ENCODE measurements at regions not wholly inside any gene's neighbourhood (a gene's known extent, or its start where the extent isn't known, plus 50 kb on each side); places are given as distances from the start of the nearest gene placed in this dataset.
"Not testable (repeated sequence)": the region's sequence is repeated elsewhere in the genome, so short reads cannot be mapped to it uniquely, and the experiment has no call there.

GRCh38 chr3:137588871-137589270 lies 175.2 kb upstream of the SOX14 start:
- no peak for ATAC-seq (replicated peaks)
- Mint-ChIP-seq H3K9me3 (peaks cover 13 to 14% of the 10 kb centered on the region in 2 donors), H3K36me3 (ENCODE audit: insufficient read depth) (no peaks in the 10 kb centered on the region), H3K27ac (no peak overlapping the region), H3K4me3 (no peak overlapping the region), H3K27me3 (no peaks in the 10 kb centered on the region), H3K4me1 (ENCODE audit: low read depth in 2 of 2) (no peaks in the 10 kb centered on the region)
- DNase-seq = no peak

GRCh38 chr3:137595415-137595814 lies 168.7 kb upstream of the SOX14 start:
- not testable (repeated sequence) for H3K27ac Mint-ChIP-seq; H3K4me1 Mint-ChIP-seq (ENCODE audit: low read depth in 2 of 2); H3K36me3 Mint-ChIP-seq (ENCODE audit: insufficient read depth); ATAC-seq (replicated peaks); DNase-seq; H3K4me3 Mint-ChIP-seq; H3K27me3 Mint-ChIP-seq
- H3K9me3 Mint-ChIP-seq = peaks cover 12 to 24% of the 10 kb centered on the region in 2 donors

GRCh38 chr3:137610723-137611122 lies 153.4 kb upstream of the SOX14 start:
- peaks cover 0 to 1% of the 10 kb centered on the region in 2 donors for H3K9me3 Mint-ChIP-seq
- DNase-seq (no peak), ATAC-seq (replicated peaks) (no peak)
- no peak overlapping the region for H3K4me3 Mint-ChIP-seq
- no peak overlapping the region for H3K27ac Mint-ChIP-seq
- no peaks in the 10 kb centered on the region for H3K27me3 Mint-ChIP-seq
- H3K36me3 Mint-ChIP-seq (ENCODE audit: insufficient read depth) = no peaks in the 10 kb centered on the region
- no peaks in the 10 kb centered on the region for H3K4me1 Mint-ChIP-seq (ENCODE audit: low read depth in 2 of 2)

- Mint-ChIP-seq H3K36me3 (ENCODE audit: insufficient read depth) (no peaks in the 10 kb centered on the region), H3K9me3 (no peaks in the 10 kb centered on the region), H3K4me3 (no peak overlapping the region), H3K4me1 (ENCODE audit: low read depth in 2 of 2) (no peaks in the 10 kb centered on the region), H3K27ac (no peak overlapping the region), H3K27me3 (no peaks in the 10 kb centered on the region)
- DNase-seq (no peak), ATAC-seq (replicated peaks) (no peak)
Observed at GRCh38 chr3:137612291-137612690, 151.8 kb upstream of the SOX14 start.

- H3K4me1 Mint-ChIP-seq (ENCODE audit: low read depth in 2 of 2) = no peaks in the 10 kb centered on the region
Observed at GRCh38 chr3:137615659-137616418, 148.3 kb upstream of the SOX14 start.

GRCh38 chr3:137641879-137642704 lies 122.0 kb upstream of the SOX14 start:
- Mint-ChIP-seq H3K4me1 (ENCODE audit: low read depth in 2 of 2) (no peaks in the 10 kb centered on the region), H3K4me3 (no peak overlapping the region), H3K27ac (no peak overlapping the region), H3K27me3 (no peaks in the 10 kb centered on the region), H3K9me3 (peaks cover 0 to 2% of the 10 kb centered on the region in 2 donors), H3K36me3 (ENCODE audit: insufficient read depth) (no peaks in the 10 kb centered on the region)
- ATAC-seq (replicated peaks) (no peak), DNase-seq (no peak)

More at GRCh38 chr3:137615659-137616418, 148.3 kb upstream of the SOX14 start:
- Mint-ChIP-seq H3K4me3 (no peak overlapping the region), H3K27ac (no peak overlapping the region), H3K9me3 (no peaks in the 10 kb centered on the region), H3K27me3 (no peaks in the 10 kb centered on the region), H3K36me3 (ENCODE audit: insufficient read depth) (no peaks in the 10 kb centered on the region)
- ATAC-seq (replicated peaks) = no peak
- no peak for DNase-seq

GRCh38 chr3:137642831-137643230 lies 121.3 kb upstream of the SOX14 start:
- H3K9me3 Mint-ChIP-seq = peaks cover 0 to 2% of the 10 kb centered on the region in 2 donors
- no peak overlapping the region for H3K4me3 Mint-ChIP-seq
- H3K27me3 Mint-ChIP-seq = no peaks in the 10 kb centered on the region
- H3K36me3 Mint-ChIP-seq (ENCODE audit: insufficient read depth) = no peaks in the 10 kb centered on the region
- no peak for ATAC-seq (replicated peaks)
- H3K4me1 Mint-ChIP-seq (ENCODE audit: low read depth in 2 of 2) = no peaks in the 10 kb centered on the region
- DNase-seq = no peak
- H3K27ac Mint-ChIP-seq = no peak overlapping the region

GRCh38 chr3:137647179-137647578 lies 116.9 kb upstream of the SOX14 start:
- H3K36me3 Mint-ChIP-seq (ENCODE audit: insufficient read depth) = no peaks in the 10 kb centered on the region
- ATAC-seq (replicated peaks) = no peak
- H3K27me3 Mint-ChIP-seq = no peaks in the 10 kb centered on the region
- no peak overlapping the region for H3K27ac Mint-ChIP-seq
- peaks cover 0 to 9% of the 10 kb centered on the region in 2 donors for H3K9me3 Mint-ChIP-seq
- no peak for DNase-seq
- no peaks in the 10 kb centered on the region for H3K4me1 Mint-ChIP-seq (ENCODE audit: low read depth in 2 of 2)
- no peak overlapping the region for H3K4me3 Mint-ChIP-seq

- Mint-ChIP-seq H3K4me1 (ENCODE audit: low read depth in 2 of 2) (no peaks in the 10 kb centered on the region), H3K9me3 (peaks cover 7 to 19% of the 10 kb centered on the region in 2 donors), H3K36me3 (ENCODE audit: insufficient read depth) (no peaks in the 10 kb centered on the region), H3K27me3 (no peaks in the 10 kb centered on the region), H3K4me3 (no peak overlapping the region), H3K27ac (no peak overlapping the region)
- DNase-seq = no peak
- no peak for ATAC-seq (replicated peaks)
Observed at GRCh38 chr3:137669519-137670060, 94.5 kb upstream of the SOX14 start.

GRCh38 chr3:137687181-137687879 lies 76.8 kb upstream of the SOX14 start:
- no peaks in the 10 kb centered on the region for H3K36me3 Mint-ChIP-seq (ENCODE audit: insufficient read depth)
- H3K27me3 Mint-ChIP-seq = no peaks in the 10 kb centered on the region
- ATAC-seq (replicated peaks) (no peak), DNase-seq (no peak)
- H3K4me3 Mint-ChIP-seq = no peak overlapping the region
- H3K4me1 Mint-ChIP-seq (ENCODE audit: low read depth in 2 of 2) = no peaks in the 10 kb centered on the region
- H3K9me3 Mint-ChIP-seq = peaks cover 0 to 9% of the 10 kb centered on the region in 2 donors
- H3K27ac Mint-ChIP-seq = no peak overlapping the region

GRCh38 chr3:137692803-137693431 lies 71.2 kb upstream of the SOX14 start:
- DNase-seq (no peak), ATAC-seq (replicated peaks) (no peak)
- Mint-ChIP-seq H3K27ac (no peak overlapping the region), H3K36me3 (ENCODE audit: insufficient read depth) (no peaks in the 10 kb centered on the region), H3K9me3 (peaks cover 0 to 5% of the 10 kb centered on the region in 2 donors), H3K4me1 (ENCODE audit: low read depth in 2 of 2) (no peaks in the 10 kb centered on the region), H3K27me3 (no peaks in the 10 kb centered on the region), H3K4me3 (no peak overlapping the region)

GRCh38 chr3:137693791-137694190 lies 70.3 kb upstream of the SOX14 start:
- H3K27ac Mint-ChIP-seq = no peak overlapping the region
- ATAC-seq (replicated peaks) (no peak), DNase-seq (no peak)
- no peaks in the 10 kb centered on the region for H3K36me3 Mint-ChIP-seq (ENCODE audit: insufficient read depth)
- H3K4me3 Mint-ChIP-seq = no peak overlapping the region
- H3K4me1 Mint-ChIP-seq (ENCODE audit: low read depth in 2 of 2) = no peaks in the 10 kb centered on the region
- no peaks in the 10 kb centered on the region for H3K27me3 Mint-ChIP-seq
- peaks cover 0 to 5% of the 10 kb centered on the region in 2 donors for H3K9me3 Mint-ChIP-seq

- no peak overlapping the region for H3K27ac Mint-ChIP-seq
- peaks cover 0 to 5% of the 10 kb centered on the region in 2 donors for H3K9me3 Mint-ChIP-seq
- no peaks in the 10 kb centered on the region for H3K27me3 Mint-ChIP-seq
- no peak overlapping the region for H3K4me3 Mint-ChIP-seq
- no peak for ATAC-seq (replicated peaks)
- DNase-seq = no peak
- H3K4me1 Mint-ChIP-seq (ENCODE audit: low read depth in 2 of 2) = no peaks in the 10 kb centered on the region
- no peaks in the 10 kb centered on the region for H3K36me3 Mint-ChIP-seq (ENCODE audit: insufficient read depth)
Observed at GRCh38 chr3:137694836-137695235, 69.3 kb upstream of the SOX14 start.

All from effector memory CD8-positive, alpha-beta T cell (primary cell).